ENCODE measurements at regions not wholly inside any gene's neighbourhood (a gene's known extent, or its start where the extent isn't known, plus 50 kb on each side); places are given as distances from the start of the nearest gene placed in this dataset.

- H3K9ac ChIP-seq (ENCODE audit: low read length), result no peak overlapping the region
- no peak overlapping the region for H3K4me3 Mint-ChIP-seq (ENCODE audit: unreplicated experiment)
- H3K27me3 Mint-ChIP-seq (ENCODE audit: low read depth, unreplicated experiment), result peaks cover 3% of the 10 kb centered on the region
- no peaks in the 10 kb centered on the region for H3K4me1 ChIP-seq (ENCODE audit: insufficient read depth, low read length)
- TF ChIP-seq CTCF (IDR thresholded peaks at IDR 0.05; ENCODE audit: insufficient read depth, low read depth, low read length) (no peak), EZH2 (IDR thresholded peaks at IDR 0.05; ENCODE audit: insufficient read depth, low read length) (no peak)
- no peak overlapping the region for H3K27ac ChIP-seq (ENCODE audit: low read depth, low read length)
- H3K79me2 ChIP-seq (ENCODE audit: insufficient read depth, low read length), result no peaks in the 10 kb centered on the region
- H3K27ac Mint-ChIP-seq (ENCODE audit: unreplicated experiment), result no peak overlapping the region
- no peaks in the 10 kb centered on the region for H3K36me3 ChIP-seq (ENCODE audit: insufficient read depth, low read length)
- H3K4me3 ChIP-seq (ENCODE audit: insufficient read depth, low read depth, low read length), result no peak overlapping the region
- H3K27me3 ChIP-seq (ENCODE audit: insufficient read depth, low read length), result no peaks in the 10 kb centered on the region
- no peak overlapping the region for H3K4me2 ChIP-seq (ENCODE audit: low read length)
- H3K9me3 Mint-ChIP-seq (ENCODE audit: unreplicated experiment), result no peaks in the 10 kb centered on the region
- H2AFZ ChIP-seq (ENCODE audit: low read depth, low read length), result no peak overlapping the region
- FAIRE-seq (no peak), DNase-seq (ENCODE audit: low read depth) (no peak)
- H4K20me1 ChIP-seq (ENCODE audit: insufficient read depth, low read length), result no peaks in the 10 kb centered on the region
- no peaks in the 10 kb centered on the region for H3K4me1 Mint-ChIP-seq (ENCODE audit: low read depth, unreplicated experiment)
- H3K9me3 ChIP-seq (ENCODE audit: insufficient read depth, low read depth, low read length), result no peaks in the 10 kb centered on the region
- peaks cover 2% of the 10 kb centered on the region for H3K36me3 Mint-ChIP-seq (ENCODE audit: low read depth, unreplicated experiment)
Measured at GRCh38 chr2:145265244-145265643, 745.3 kb upstream of the ZEB2 start.

- Mint-ChIP-seq H3K36me3 (ENCODE audit: low read depth, unreplicated experiment) (peaks cover 2% of the 10 kb centered on the region), H3K4me3 (ENCODE audit: unreplicated experiment) (no peak overlapping the region), H3K27ac (ENCODE audit: unreplicated experiment) (no peak overlapping the region), H3K4me1 (ENCODE audit: low read depth, unreplicated experiment) (peaks cover 13% of the 10 kb centered on the region), H3K27me3 (ENCODE audit: low read depth, unreplicated experiment) (no peaks in the 10 kb centered on the region), H3K9me3 (ENCODE audit: unreplicated experiment) (no peaks in the 10 kb centered on the region)
- Histone ChIP-seq H3K79me2 (ENCODE audit: insufficient read depth, low read length) (no peaks in the 10 kb centered on the region), H3K4me2 (ENCODE audit: low read length) (no peak overlapping the region), H3K36me3 (ENCODE audit: insufficient read depth, low read length) (no peaks in the 10 kb centered on the region), H3K4me3 (ENCODE audit: insufficient read depth, low read depth, low read length) (no peak overlapping the region), H4K20me1 (ENCODE audit: insufficient read depth, low read length) (no peaks in the 10 kb centered on the region), H2AFZ (ENCODE audit: low read depth, low read length) (no peak overlapping the region), H3K9me3 (ENCODE audit: insufficient read depth, low read depth, low read length) (no peaks in the 10 kb centered on the region), H3K27me3 (ENCODE audit: insufficient read depth, low read length) (no peaks in the 10 kb centered on the region), H3K27ac (ENCODE audit: low read depth, low read length) (no peak overlapping the region), H3K4me1 (ENCODE audit: insufficient read depth, low read length) (no peaks in the 10 kb centered on the region), H3K9ac (ENCODE audit: low read length) (no peak overlapping the region)
- TF ChIP-seq EZH2 (IDR thresholded peaks at IDR 0.05; ENCODE audit: insufficient read depth, low read length), result no peak
- TF ChIP-seq CTCF (IDR thresholded peaks at IDR 0.05; ENCODE audit: insufficient read depth, low read depth, low read length), result no peak
- FAIRE-seq (no peak), DNase-seq (ENCODE audit: low read depth) (no peak)
Measured at GRCh38 chr2:145260674-145261073, 740.8 kb upstream of the ZEB2 start.

- H3K4me1 Mint-ChIP-seq (ENCODE audit: low read depth, unreplicated experiment), result peaks cover 13% of the 10 kb centered on the region
- no peak overlapping the region for H3K4me3 Mint-ChIP-seq (ENCODE audit: unreplicated experiment)
- H3K27me3 Mint-ChIP-seq (ENCODE audit: low read depth, unreplicated experiment), result peaks cover under 1% of the 10 kb centered on the region
- H3K27ac Mint-ChIP-seq (ENCODE audit: unreplicated experiment), result no peak overlapping the region
- Histone ChIP-seq H3K27ac (ENCODE audit: low read depth, low read length) (no peak overlapping the region), H3K79me2 (ENCODE audit: insufficient read depth, low read length) (no peaks in the 10 kb centered on the region), H3K9me3 (ENCODE audit: insufficient read depth, low read depth, low read length) (no peaks in the 10 kb centered on the region), H3K9ac (ENCODE audit: low read length) (no peak overlapping the region), H3K4me2 (ENCODE audit: low read length) (no peak overlapping the region), H3K4me1 (ENCODE audit: insufficient read depth, low read length) (no peaks in the 10 kb centered on the region), H2AFZ (ENCODE audit: low read depth, low read length) (no peak overlapping the region), H3K4me3 (ENCODE audit: insufficient read depth, low read depth, low read length) (no peak overlapping the region), H3K36me3 (ENCODE audit: insufficient read depth, low read length) (no peaks in the 10 kb centered on the region), H4K20me1 (ENCODE audit: insufficient read depth, low read length) (no peaks in the 10 kb centered on the region), H3K27me3 (ENCODE audit: insufficient read depth, low read length) (no peaks in the 10 kb centered on the region)
- H3K9me3 Mint-ChIP-seq (ENCODE audit: unreplicated experiment), result no peaks in the 10 kb centered on the region
- TF ChIP-seq CTCF (IDR thresholded peaks at IDR 0.05; ENCODE audit: insufficient read depth, low read depth, low read length), result no peak
- TF ChIP-seq EZH2 (IDR thresholded peaks at IDR 0.05; ENCODE audit: insufficient read depth, low read length), result no peak
- no peak for FAIRE-seq
- peak; percentile 14 for DNase-seq (ENCODE audit: low read depth)
- peaks cover under 1% of the 10 kb centered on the region for H3K36me3 Mint-ChIP-seq (ENCODE audit: low read depth, unreplicated experiment)
Measured at GRCh38 chr2:145260081-145260480, 740.2 kb upstream of the ZEB2 start.

All from astrocyte (in vitro differentiated cells and primary cell).